IMR-90 (cell line): ENCODE measurements at regions not wholly inside any gene's neighbourhood (a gene's known extent, or its start where the extent isn't known, plus 50 kb on each side); places are given as distances from the start of the nearest gene placed in this dataset.

ENCODE experiments used
- ATAC-seq: fragments of 200-7000 bp; cut with Tn5 transposase; 2 replicates; pipeline ENCODE4 v1.9.1; 2020; ENCODE audit warnings: low read depth, mild to moderate bottlenecking, moderate library complexity
- BruUV-seq: library from RNA; stranded (reverse); fragments of 400-500 nt; replicated peaks from 2 replicates; lab custom pipeline; 2021; lab: Mats Ljungman, UMichigan
- CTCF ChIA-PET: fragments of 300-600 bp; formaldehyde crosslinking; extraction: SDS; loops from one replicate; lab custom pipeline; 2021; ENCODE audit warnings: antibody characterized with exemption; lab: Yijun Ruan, JAX
- POLR2A ChIA-PET: fragments of 300-600 bp; sonication (Branson Sonifier 250); formaldehyde crosslinking; loops from one replicate; lab custom pipeline; 2022; ENCODE audit warnings: antibody characterized with exemption; ENCODE audit not compliant: unreplicated experiment; lab: Charles Lee
- DNase-seq: peaks from one replicate; pipeline ENCODE4 v3.0.0; 2013
- H2AFZ ChIP-seq: replicated peaks from 2 replicates; pipeline ENCODE3; 2013; ENCODE audit warnings: low read length, mild to moderate bottlenecking; ENCODE audit not compliant: poor library complexity
- H2AK5ac ChIP-seq: 2 replicates; pipeline ENCODE4 v1.6.1; 2013; ENCODE audit warnings: low read depth, low read length, inconsistent platforms
- H2AK9ac ChIP-seq: replicated peaks from 2 replicates; pipeline ENCODE3; 2013; ENCODE audit warnings: mild to moderate bottlenecking, low read depth, low read length, moderate library complexity; ENCODE audit not compliant: poor library complexity
- H2BK120ac ChIP-seq: 2 replicates; pipeline ENCODE4 v1.6.1; 2013; ENCODE audit warnings: low read depth, low read length, inconsistent platforms
- H2BK15ac ChIP-seq: 3 replicates; pipeline ENCODE4 v1.6.1; 2013; ENCODE audit warnings: low read depth, low read length, inconsistent platforms
- H2BK20ac ChIP-seq: 2 replicates; pipeline ENCODE4 v1.6.1; 2013; ENCODE audit warnings: low read depth, mild to moderate bottlenecking, inconsistent platforms, low read length, moderate library complexity
- H2BK5ac ChIP-seq: 2 replicates; pipeline ENCODE4 v1.6.1; 2013; ENCODE audit warnings: mild to moderate bottlenecking, low read depth, low read length, inconsistent platforms; ENCODE audit not compliant: poor library complexity, severe bottlenecking
- H3K14ac ChIP-seq: replicated peaks from 2 replicates; pipeline ENCODE4 v1.6.1; 2013; ENCODE audit warnings: low read depth, low read length, inconsistent platforms
- H3K18ac ChIP-seq: 2 replicates; pipeline ENCODE4 v1.6.1; 2013; ENCODE audit warnings: low read depth, low read length, control low read depth
- H3K23ac ChIP-seq: 2 replicates; pipeline ENCODE4 v1.6.1; 2013; ENCODE audit warnings: low read depth, low read length, inconsistent platforms
- H3K27ac ChIP-seq: 2 replicates; pipeline ENCODE4 v1.5.1; 2013; ENCODE audit warnings: mild to moderate bottlenecking, control low read depth, low read length; ENCODE audit not compliant: insufficient read depth
- H3K27me3 ChIP-seq: 2 replicates; pipeline ENCODE4 v1.6.1; 2013; ENCODE audit warnings: low read length; ENCODE audit not compliant: control insufficient read depth, insufficient read depth
- H3K36me3 ChIP-seq: 2 replicates; pipeline ENCODE4 v1.6.1; 2013; ENCODE audit warnings: low read length, mixed read lengths; ENCODE audit not compliant: control insufficient read depth, insufficient read depth
- H3K4ac ChIP-seq: 2 replicates; pipeline ENCODE4 v1.6.1; 2013; ENCODE audit warnings: low read depth, low read length, inconsistent platforms
- H3K4me1 ChIP-seq: 2 replicates; pipeline ENCODE4 v1.6.1; 2013; ENCODE audit warnings: low read length, mixed read lengths; ENCODE audit not compliant: control insufficient read depth, insufficient read depth
- H3K4me2 ChIP-seq: 2 replicates; pipeline ENCODE4 v1.6.1; 2013; ENCODE audit warnings: low read depth, mild to moderate bottlenecking, control low read depth, low read length, moderate library complexity
- H3K4me3 ChIP-seq: 2 replicates; pipeline ENCODE4 v1.5.1; 2013; ENCODE audit warnings: low read depth, mild to moderate bottlenecking, control low read depth, low read length, moderate library complexity; ENCODE audit not compliant: insufficient read depth
- H3K56ac ChIP-seq: 2 replicates; pipeline ENCODE4 v1.6.1; 2013; ENCODE audit warnings: low read length, inconsistent platforms; ENCODE audit not compliant: insufficient read depth; ENCODE audit errors: extremely low read depth
- H3K79me1 ChIP-seq, 2 experiments: 2 replicates each; pipeline ENCODE4 v1.6.1; 2013; ENCODE audit warnings: low read length in 2 of 2, inconsistent platforms in 1 of 2, low read depth in 1 of 2
- H3K9ac ChIP-seq: 2 replicates; pipeline ENCODE4 v1.6.1; 2013; ENCODE audit warnings: low read depth, low read length, control low read depth
- H3K9me1 ChIP-seq: 2 replicates; pipeline ENCODE4 v1.6.1; 2013; ENCODE audit warnings: low read length, inconsistent platforms; ENCODE audit not compliant: insufficient read depth
- H3K9me3 ChIP-seq: 2 replicates; pipeline ENCODE4 v1.6.1; 2013; ENCODE audit warnings: low read length; ENCODE audit not compliant: control insufficient read depth, insufficient read depth
- H4K20me1 ChIP-seq: 2 replicates; pipeline ENCODE4 v1.6.1; 2013; ENCODE audit warnings: low read length, inconsistent platforms; ENCODE audit not compliant: insufficient read depth
- H4K5ac ChIP-seq: 2 replicates; pipeline ENCODE4 v1.6.1; 2013; ENCODE audit warnings: mild to moderate bottlenecking, low read depth, low read length, control low read depth
- H4K8ac ChIP-seq, 2 experiments: 2 replicates each; pipeline ENCODE4 v1.6.1; 2013; ENCODE audit warnings: low read depth in 2 of 2, low read length in 2 of 2, control low read depth in 1 of 2, inconsistent platforms in 1 of 2
- H4K91ac ChIP-seq: 2 replicates; pipeline ENCODE4 v1.6.1; 2013; ENCODE audit warnings: low read depth, low read length, inconsistent platforms; ENCODE audit not compliant: insufficient read depth
- MXI1 ChIP-seq: IDR thresholded peaks from 2 replicates; pipeline ENCODE4 v1.6.1; 2012; ENCODE audit warnings: low read depth, mild to moderate bottlenecking, low read length, moderate library complexity, borderline replicate concordance
- SMC3 ChIP-seq: fragments of 150-350 bp; IDR thresholded peaks from 2 replicates; pipeline ENCODE4 v1.6.1; 2016; ENCODE audit warnings: low read depth, mild to moderate bottlenecking, antibody characterized with exemption, low read length, moderate library complexity
- WGBS, 2 experiments: methylation state at CpG; one replicate each; pipeline versions ENCODE4 v1.1.5 to v1.1.7; 2013; ENCODE audit warnings: missing lambda C conversion rate in 2 of 2; ENCODE audit not compliant: insufficient read length in 1 of 2; ENCODE audit errors: extremely low coverage in 2 of 2; 5-methylcytosine and 5-hydroxymethylcytosine counted together
- dilution Hi-C: fragments of 300-500 bp; cut with HindIII; formaldehyde crosslinking; loops from one replicate; pipeline ENCODE4 v1.14.3; 2018; ENCODE audit warnings: low sequenced_read_pairs; ENCODE audit not compliant: unreplicated experiment
- in situ Hi-C: fragments of 300-500 bp; cut with MboI; formaldehyde crosslinking; loops from 3 replicates; pipeline ENCODE4 v1.14.3; 2019; ENCODE audit warnings: low sequenced_read_pairs, inconsistent platforms, mixed read lengths
- intact Hi-C: fragments of 100-400 bp; cut with micrococcal nuclease; formaldehyde crosslinking; loops from 2 replicates; pipeline ENCODE4 v1.10.0; 2022

- no peaks in the 10 kb centered on the region for H3K79me1 ChIP-seq
- CTCF ChIA-PET = no interaction called here
- in situ Hi-C loops = no loop called here
These were observed 569.1 kb downstream of the TBL1XR1 start for GRCh38 chr3:176628101-176628639.

More at GRCh38 chr3:176628101-176628639, 569.1 kb downstream of the TBL1XR1 start:
- no peak overlapping the region for H3K14ac ChIP-seq
- H2AFZ ChIP-seq = no peak overlapping the region
- H3K9ac ChIP-seq = no peak overlapping the region
- H4K5ac ChIP-seq = no peak overlapping the region
- no peak overlapping the region for H3K56ac ChIP-seq
- no peak overlapping the region for H3K23ac ChIP-seq
- no peak overlapping the region for H4K91ac ChIP-seq
- H2BK20ac ChIP-seq = no peak overlapping the region
- no peak for DNase-seq
- no peak overlapping the region for H4K8ac ChIP-seq
- no peaks in the 10 kb centered on the region for H4K20me1 ChIP-seq
- no peak overlapping the region for H2AK9ac ChIP-seq
- intact Hi-C loops (no loop called here), dilution Hi-C loops (no loop called here)
- no peaks in the 10 kb centered on the region for H3K4me1 ChIP-seq
- H3K4me2 ChIP-seq = no peak overlapping the region
- H3K9me1 ChIP-seq = no peaks in the 10 kb centered on the region
- no peak overlapping the region for H3K4ac ChIP-seq
- WGBS, 2 experiments = no CpG with 5 or more reads among the region's 2 CpGs
- H3K9me3 ChIP-seq = no peaks in the 10 kb centered on the region
- H2BK5ac ChIP-seq = no peak overlapping the region
- H2BK120ac ChIP-seq = no peak overlapping the region
- H3K18ac ChIP-seq = no peak overlapping the region
- H3K4me3 ChIP-seq = no peak overlapping the region
- POLR2A ChIA-PET = no interaction called here
- TF ChIP-seq SMC3 = no peak
- TF ChIP-seq MXI1 = no peak
- H2AK5ac ChIP-seq = no peak overlapping the region
- no peaks in the 10 kb centered on the region for H3K36me3 ChIP-seq
- H2BK15ac ChIP-seq = no peak overlapping the region
- ATAC-seq = no peak
- no peaks in the 10 kb centered on the region for H3K27me3 ChIP-seq
- H3K27ac ChIP-seq = no peak overlapping the region
- BruUV-seq = no TSS peak
